Uterus (tissue), 2 donors: ENCODE measurements at regions not wholly inside any gene's neighbourhood (a gene's known extent, or its start where the extent isn't known, plus 50 kb on each side); places are given as distances from the start of the nearest gene placed in this dataset.
"Not testable (repeated sequence)": the region's sequence is repeated elsewhere in the genome, so short reads cannot be mapped to it uniquely, and the experiment has no call there.

Source experiments
- CTCF ChIP-seq, 4 experiments: fragments of 200-600 bp in 2 of 4; fragments of 450-650 bp in 2 of 4; sonication (generic) in 2 of 4; IDR thresholded peaks; one replicate each; pipeline ENCODE4 v1.5.1; 2016 to 2019; ENCODE audit warnings: antibody characterized with exemption in 4 of 4, mild to moderate bottlenecking in 2 of 4, moderate library complexity in 1 of 4
- POLR2A ChIP-seq, 2 donors: fragments of 450-650 bp; IDR thresholded peaks; one replicate each; pipeline ENCODE4 v1.6.1; 2016; ENCODE audit warnings: antibody characterized with exemption in 2 of 2, mild to moderate bottlenecking in 1 of 2, moderate library complexity in 1 of 2

GRCh38 chr9:138209071-138209644 lies 331.6 kb downstream of the CACNA1B start:
- TF ChIP-seq POLR2A, CTCF (IDR thresholded peaks at IDR 0.05): not testable (repeated sequence)
